ENCODE measurements at regions not wholly inside any gene's neighbourhood (a gene's known extent, or its start where the extent isn't known, plus 50 kb on each side); places are given as distances from the start of the nearest gene placed in this dataset.
"Not testable (repeated sequence)": the region's sequence is repeated elsewhere in the genome, so short reads cannot be mapped to it uniquely, and the experiment has no call there.

GRCh38 chr21:9735421-9735961 lies 785.9 kb upstream of the TPTE start:
- Mint-ChIP-seq H3K27me3 (ENCODE audit: unreplicated experiment) (no peaks in the 10 kb centered on the region), H3K27ac (ENCODE audit: unreplicated experiment) (no peak overlapping the region), H3K4me1 (ENCODE audit: unreplicated experiment) (no peaks in the 10 kb centered on the region), H3K36me3 (ENCODE audit: unreplicated experiment) (no peaks in the 10 kb centered on the region), H3K4me3 (ENCODE audit: unreplicated experiment) (no peak overlapping the region), H3K9me3 (ENCODE audit: unreplicated experiment) (peaks cover 21% of the 10 kb centered on the region)
- no peak for TF ChIP-seq CTCF (IDR thresholded peaks at IDR 0.05)
- no peak for DNase-seq (ENCODE audit: extremely low spot score, unreplicated experiment)

- not testable (repeated sequence) for H3K27me3 Mint-ChIP-seq (ENCODE audit: unreplicated experiment); DNase-seq (ENCODE audit: extremely low spot score, unreplicated experiment); H3K4me1 Mint-ChIP-seq (ENCODE audit: unreplicated experiment); H3K27ac Mint-ChIP-seq (ENCODE audit: unreplicated experiment); H3K36me3 Mint-ChIP-seq (ENCODE audit: unreplicated experiment); H3K4me3 Mint-ChIP-seq (ENCODE audit: unreplicated experiment)
- peaks cover 31% of the 10 kb centered on the region for H3K9me3 Mint-ChIP-seq (ENCODE audit: unreplicated experiment)
These were observed 784.1 kb upstream of the TPTE start for GRCh38 chr21:9737301-9737700.

GRCh38 chr21:9737871-9738515 lies 783.4 kb upstream of the TPTE start:
- H3K27me3 Mint-ChIP-seq (ENCODE audit: unreplicated experiment); H3K4me3 Mint-ChIP-seq (ENCODE audit: unreplicated experiment); DNase-seq (ENCODE audit: extremely low spot score, unreplicated experiment); H3K36me3 Mint-ChIP-seq (ENCODE audit: unreplicated experiment); H3K4me1 Mint-ChIP-seq (ENCODE audit: unreplicated experiment); H3K27ac Mint-ChIP-seq (ENCODE audit: unreplicated experiment): not testable (repeated sequence)
- H3K9me3 Mint-ChIP-seq (ENCODE audit: unreplicated experiment), result peaks cover 31% of the 10 kb centered on the region

GRCh38 chr21:9738527-9738926 lies 782.9 kb upstream of the TPTE start:
- Mint-ChIP-seq H3K27ac (ENCODE audit: unreplicated experiment) (no peak overlapping the region), H3K36me3 (ENCODE audit: unreplicated experiment) (no peaks in the 10 kb centered on the region), H3K4me1 (ENCODE audit: unreplicated experiment) (no peaks in the 10 kb centered on the region), H3K4me3 (ENCODE audit: unreplicated experiment) (no peak overlapping the region), H3K9me3 (ENCODE audit: unreplicated experiment) (peaks cover 31% of the 10 kb centered on the region), H3K27me3 (ENCODE audit: unreplicated experiment) (no peaks in the 10 kb centered on the region)
- DNase-seq (ENCODE audit: extremely low spot score, unreplicated experiment), result no peak
- TF ChIP-seq CTCF (IDR thresholded peaks at IDR 0.05), result no peak

- no peak for TF ChIP-seq CTCF (IDR thresholded peaks at IDR 0.05)
- Mint-ChIP-seq H3K36me3 (ENCODE audit: unreplicated experiment) (no peaks in the 10 kb centered on the region), H3K4me3 (ENCODE audit: unreplicated experiment) (no peak overlapping the region), H3K9me3 (ENCODE audit: unreplicated experiment) (peaks cover 31% of the 10 kb centered on the region), H3K27ac (ENCODE audit: unreplicated experiment) (no peak overlapping the region), H3K4me1 (ENCODE audit: unreplicated experiment) (no peaks in the 10 kb centered on the region), H3K27me3 (ENCODE audit: unreplicated experiment) (no peaks in the 10 kb centered on the region)
- no peak for DNase-seq (ENCODE audit: extremely low spot score, unreplicated experiment)
These were observed 782.1 kb upstream of the TPTE start for GRCh38 chr21:9739240-9739639.

GRCh38 chr21:9740177-9740941 lies 781.0 kb upstream of the TPTE start:
- H3K4me1 Mint-ChIP-seq (ENCODE audit: unreplicated experiment); H3K4me3 Mint-ChIP-seq (ENCODE audit: unreplicated experiment); H3K36me3 Mint-ChIP-seq (ENCODE audit: unreplicated experiment); DNase-seq (ENCODE audit: extremely low spot score, unreplicated experiment); H3K27ac Mint-ChIP-seq (ENCODE audit: unreplicated experiment); H3K27me3 Mint-ChIP-seq (ENCODE audit: unreplicated experiment): not testable (repeated sequence)
- H3K9me3 Mint-ChIP-seq (ENCODE audit: unreplicated experiment), result peaks cover 31% of the 10 kb centered on the region

- H3K36me3 Mint-ChIP-seq (ENCODE audit: unreplicated experiment); H3K4me3 Mint-ChIP-seq (ENCODE audit: unreplicated experiment); H3K4me1 Mint-ChIP-seq (ENCODE audit: unreplicated experiment); H3K27ac Mint-ChIP-seq (ENCODE audit: unreplicated experiment); H3K27me3 Mint-ChIP-seq (ENCODE audit: unreplicated experiment); DNase-seq (ENCODE audit: extremely low spot score, unreplicated experiment): not testable (repeated sequence)
- peaks cover 31% of the 10 kb centered on the region for H3K9me3 Mint-ChIP-seq (ENCODE audit: unreplicated experiment)
These were observed 780.2 kb upstream of the TPTE start for GRCh38 chr21:9740991-9741742.

- peaks cover 36% of the 10 kb centered on the region for H3K9me3 Mint-ChIP-seq (ENCODE audit: unreplicated experiment)
- H3K27ac Mint-ChIP-seq (ENCODE audit: unreplicated experiment); DNase-seq (ENCODE audit: extremely low spot score, unreplicated experiment); H3K4me1 Mint-ChIP-seq (ENCODE audit: unreplicated experiment); H3K4me3 Mint-ChIP-seq (ENCODE audit: unreplicated experiment); H3K27me3 Mint-ChIP-seq (ENCODE audit: unreplicated experiment); H3K36me3 Mint-ChIP-seq (ENCODE audit: unreplicated experiment): not testable (repeated sequence)
These were observed 777.8 kb upstream of the TPTE start for GRCh38 chr21:9743566-9743965.

- not testable (repeated sequence) for H3K4me1 Mint-ChIP-seq (ENCODE audit: unreplicated experiment); DNase-seq (ENCODE audit: extremely low spot score, unreplicated experiment); H3K4me3 Mint-ChIP-seq (ENCODE audit: unreplicated experiment); H3K36me3 Mint-ChIP-seq (ENCODE audit: unreplicated experiment); H3K27ac Mint-ChIP-seq (ENCODE audit: unreplicated experiment); H3K27me3 Mint-ChIP-seq (ENCODE audit: unreplicated experiment)
- peaks cover 30% of the 10 kb centered on the region for H3K9me3 Mint-ChIP-seq (ENCODE audit: unreplicated experiment)
These were observed 777.2 kb upstream of the TPTE start for GRCh38 chr21:9744166-9744565.
